ENCODE measurements at regions not wholly inside any gene's neighbourhood (a gene's known extent, or its start where the extent isn't known, plus 50 kb on each side); places are given as distances from the start of the nearest gene placed in this dataset.

DNA sequence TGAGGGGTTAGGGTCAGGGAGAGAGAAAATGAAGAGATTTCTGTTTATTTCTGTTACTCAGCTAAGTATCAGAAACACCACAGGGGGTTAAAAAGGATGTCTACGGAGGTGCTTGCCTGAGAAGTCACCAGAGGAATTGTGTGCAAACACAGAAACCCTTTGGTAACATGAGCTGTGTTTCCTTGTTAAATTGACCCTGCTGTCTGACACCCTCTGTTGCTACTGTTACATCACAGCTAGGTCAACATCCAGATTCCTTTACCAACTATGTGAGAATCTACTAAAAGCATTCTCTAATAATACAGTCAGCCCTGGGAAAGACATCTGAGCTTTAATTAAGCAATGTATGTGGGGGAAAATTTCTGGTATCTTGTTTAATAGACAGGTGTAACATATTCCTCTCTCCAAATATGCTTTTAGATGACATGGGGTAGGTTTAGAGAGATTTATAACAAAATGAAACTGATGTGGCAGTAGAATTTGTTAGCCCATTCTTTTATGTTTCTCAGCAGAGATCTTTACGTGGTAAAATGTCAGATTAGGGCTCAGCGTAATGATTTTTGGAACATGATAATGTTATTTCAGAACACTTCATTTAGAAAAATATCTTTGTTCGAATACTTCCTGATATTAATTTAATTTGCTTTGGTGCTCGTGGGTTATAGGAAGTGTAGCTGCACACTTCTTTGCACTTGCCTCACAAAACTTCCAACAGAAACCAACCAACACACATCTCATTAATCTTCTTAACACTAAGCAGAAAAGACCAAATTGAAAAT is 168.0 kb upstream of the AHR start:
- no peak for DNase-seq (ENCODE audit: low spot score)

GRCh38 chr7:17131060-17131345 is 167.4 kb upstream of the AHR start:
- DNase-seq (ENCODE audit: low spot score) = no peak

- DNase-seq (ENCODE audit: low spot score) = no peak
Observed at GRCh38 chr7:17131983-17132655, 166.3 kb upstream of the AHR start.

DNA sequence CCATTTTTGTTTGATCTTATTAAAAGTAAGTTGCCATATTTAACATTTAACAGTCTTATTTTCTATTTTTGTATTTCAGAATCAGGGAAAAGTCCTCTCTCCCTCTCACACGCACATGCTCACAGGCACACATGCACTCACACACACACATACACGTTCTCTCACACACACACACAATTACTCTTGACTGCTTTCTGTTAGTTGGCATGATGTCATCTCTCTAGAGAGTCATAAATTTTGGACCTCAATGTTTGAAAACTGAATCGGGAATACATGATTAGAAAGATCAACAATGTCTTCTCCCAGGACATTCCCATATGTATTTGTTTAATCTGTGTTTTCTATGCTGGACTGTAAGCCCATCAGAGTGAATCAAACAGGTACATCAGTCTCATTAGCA is 165.7 kb upstream of the AHR start:
- DNase-seq (ENCODE audit: low spot score) = no peak

- DNase-seq (ENCODE audit: low spot score) = no peak
Observed at GRCh38 chr7:17133977-17134376, 164.5 kb upstream of the AHR start.

- no peak for DNase-seq (ENCODE audit: low spot score)
Observed at GRCh38 chr7:17134786-17135185, 163.7 kb upstream of the AHR start.

DNA sequence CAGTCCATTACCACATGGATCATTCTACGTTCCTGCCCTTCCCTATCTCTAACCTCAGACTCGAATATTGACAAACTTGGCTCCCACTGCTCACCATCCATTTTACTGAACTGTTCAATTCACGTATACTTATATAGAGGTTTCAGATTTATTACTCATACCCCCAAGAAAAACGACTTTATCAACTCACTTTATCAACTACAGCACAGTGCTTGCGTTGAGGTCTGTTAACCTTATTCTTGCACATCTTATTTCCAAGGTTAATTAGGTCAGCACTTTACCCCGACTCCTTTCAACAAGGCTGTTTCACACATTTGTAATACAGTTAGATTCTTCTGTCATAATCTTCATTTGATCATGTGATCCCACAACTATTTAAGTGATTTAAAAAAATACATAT is 162.3 kb upstream of the AHR start:
- DNase-seq (ENCODE audit: low spot score) = no peak

- peak; percentile 33 for DNase-seq (ENCODE audit: low spot score)
Observed at GRCh38 chr7:17139081-17139480, 159.4 kb upstream of the AHR start.

DNA sequence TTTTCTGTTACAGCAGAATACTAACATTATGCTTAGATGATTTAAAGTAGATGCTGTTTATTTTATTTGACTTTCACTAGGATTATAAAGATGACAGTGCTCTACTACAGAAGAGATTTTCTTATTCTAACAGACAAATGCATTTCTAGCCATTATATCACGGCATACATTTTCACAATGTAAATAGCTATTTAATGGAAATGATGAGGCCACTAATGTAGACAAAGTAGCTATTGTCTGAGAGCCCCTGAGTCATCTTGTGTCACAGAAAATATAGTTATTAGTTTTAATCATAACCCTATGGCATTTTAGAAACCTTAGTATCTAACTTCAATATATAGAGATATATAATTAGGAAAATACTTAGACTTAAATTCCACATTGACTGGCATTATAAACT is 158.0 kb upstream of the AHR start:
- no peak for DNase-seq (ENCODE audit: low spot score)

DNA sequence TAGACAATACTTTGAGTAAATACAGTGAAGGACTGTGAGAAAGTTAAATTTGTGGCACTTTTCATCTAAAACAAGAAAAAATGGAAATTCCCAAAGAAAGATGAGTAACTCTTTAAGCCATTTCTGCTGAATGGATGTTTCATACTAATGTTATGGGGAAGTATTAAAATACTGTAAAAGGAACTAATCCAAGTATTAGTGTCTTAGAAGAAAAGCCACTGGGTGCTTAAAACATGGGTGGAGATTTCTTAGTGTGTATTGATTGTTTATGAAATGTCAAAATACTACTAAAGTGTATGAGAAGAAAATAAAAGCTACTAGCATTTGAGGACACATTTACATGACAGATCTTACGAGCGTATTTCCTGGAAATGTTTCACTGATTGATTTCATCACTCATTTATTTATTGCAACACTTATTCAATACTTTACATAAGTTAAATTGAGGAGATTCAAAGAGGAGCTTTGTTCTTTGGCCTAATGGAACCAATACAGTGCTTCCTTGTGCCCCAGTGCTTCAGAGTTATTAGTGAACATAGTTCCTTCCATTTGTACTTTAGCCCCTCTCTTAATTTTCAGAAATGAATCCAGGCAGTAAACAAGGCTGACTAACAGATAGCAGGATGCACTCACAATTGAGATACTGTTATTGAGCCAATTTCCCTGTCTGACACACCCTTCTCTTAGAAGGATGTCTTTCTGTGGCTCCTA is 155.5 kb upstream of the AHR start:
- no peak for DNase-seq (ENCODE audit: low spot score)

- peak; percentile 66 for DNase-seq (ENCODE audit: low spot score)
Observed at GRCh38 chr7:17144322-17144721, 154.1 kb upstream of the AHR start.

GRCh38 chr7:17146621-17147020 is 151.8 kb upstream of the AHR start:
- no peak for DNase-seq (ENCODE audit: low spot score)

DNA sequence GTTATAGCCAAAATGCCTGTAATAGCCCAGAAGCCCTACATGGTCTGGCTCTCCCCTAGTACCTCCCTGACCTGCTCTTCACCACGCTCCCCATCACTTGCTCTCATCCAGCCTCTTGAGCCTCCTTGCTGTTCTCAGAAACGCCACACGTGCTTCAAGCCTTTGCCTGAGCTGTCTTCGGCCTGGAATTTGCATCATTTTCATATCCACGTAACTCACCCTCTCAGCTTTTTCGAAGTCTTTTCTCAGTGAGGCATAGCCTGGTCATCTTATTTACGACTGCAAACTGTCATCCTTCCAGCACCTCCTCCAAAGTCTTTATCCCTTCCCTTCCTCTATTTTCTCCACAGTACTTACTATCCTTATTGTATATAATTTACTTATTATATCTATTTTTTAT is 151.0 kb upstream of the AHR start:
- no peak for DNase-seq (ENCODE audit: low spot score)

DNA sequence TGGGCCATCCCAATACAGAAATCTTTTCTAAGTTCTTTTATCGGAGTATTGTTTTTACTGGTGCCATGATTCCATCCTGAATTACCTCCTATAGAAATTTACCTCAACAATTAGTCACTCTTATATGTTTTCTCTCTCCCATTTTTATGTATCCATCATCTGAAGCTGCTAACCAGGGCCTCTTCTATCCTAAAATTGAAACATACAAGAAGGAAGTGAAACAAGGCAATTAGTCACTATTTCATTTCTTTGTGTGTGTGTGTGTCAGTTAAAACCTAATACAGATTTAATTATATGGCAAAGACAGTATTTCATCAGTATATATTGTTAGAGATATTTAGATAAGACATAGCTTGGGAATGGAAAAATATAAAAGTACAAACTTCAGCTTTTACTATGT is 148.4 kb upstream of the AHR start:
- no peak for DNase-seq (ENCODE audit: low spot score)

GRCh38 chr7:17152721-17153120 is 145.7 kb upstream of the AHR start:
- no peak for DNase-seq (ENCODE audit: low spot score)

- DNase-seq (ENCODE audit: low spot score) = no peak
Observed at GRCh38 chr7:17153536-17153935, 144.9 kb upstream of the AHR start.

DNA sequence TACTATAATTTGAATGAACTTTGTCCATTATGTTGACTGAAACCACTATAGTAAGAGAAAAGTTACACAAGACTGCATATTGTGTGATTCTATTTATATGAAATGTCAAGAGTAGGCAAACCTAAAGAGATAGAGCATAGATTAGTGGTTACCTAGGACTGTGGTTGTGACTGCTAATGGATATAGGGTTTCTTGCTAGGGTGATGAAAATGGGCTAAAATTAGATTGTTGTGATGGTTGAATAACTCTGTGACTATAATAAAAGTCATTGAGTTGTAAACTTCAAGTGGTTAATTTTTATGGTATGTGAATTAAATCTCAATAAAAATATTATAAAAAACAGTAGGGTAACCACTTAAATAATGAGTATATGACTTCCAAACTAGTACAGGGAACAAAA is 142.9 kb upstream of the AHR start:
- no peak for DNase-seq (ENCODE audit: low spot score)

GRCh38 chr7:17158261-17158660 is 140.2 kb upstream of the AHR start:
- no peak for DNase-seq (ENCODE audit: low spot score)

DNA sequence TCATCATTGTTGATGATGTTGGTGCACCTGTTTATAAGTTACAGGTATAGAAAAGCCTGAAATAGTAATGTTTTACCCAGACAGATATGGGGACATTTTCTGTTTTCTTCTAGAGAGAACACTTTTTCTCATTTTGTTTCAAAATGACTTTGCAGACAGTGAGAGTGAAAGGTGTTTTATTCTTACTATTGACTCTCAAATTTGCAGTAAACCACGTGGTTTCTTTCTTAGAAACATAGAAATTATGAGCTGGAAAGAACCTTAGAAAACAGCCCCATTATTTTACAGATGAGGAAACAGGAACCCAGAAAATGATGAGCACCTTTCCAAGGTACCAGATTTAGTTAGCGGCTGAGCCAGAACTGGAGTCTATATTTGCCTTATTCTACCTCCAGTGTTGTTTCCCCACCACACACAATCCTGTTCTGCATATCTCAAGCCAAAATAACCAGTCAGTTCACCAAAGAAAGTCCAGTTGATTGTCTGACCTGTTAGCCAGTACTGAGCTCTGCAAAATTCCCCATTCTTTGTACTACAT is 138.9 kb upstream of the AHR start:
- no peak for DNase-seq (ENCODE audit: low spot score)

DNA sequence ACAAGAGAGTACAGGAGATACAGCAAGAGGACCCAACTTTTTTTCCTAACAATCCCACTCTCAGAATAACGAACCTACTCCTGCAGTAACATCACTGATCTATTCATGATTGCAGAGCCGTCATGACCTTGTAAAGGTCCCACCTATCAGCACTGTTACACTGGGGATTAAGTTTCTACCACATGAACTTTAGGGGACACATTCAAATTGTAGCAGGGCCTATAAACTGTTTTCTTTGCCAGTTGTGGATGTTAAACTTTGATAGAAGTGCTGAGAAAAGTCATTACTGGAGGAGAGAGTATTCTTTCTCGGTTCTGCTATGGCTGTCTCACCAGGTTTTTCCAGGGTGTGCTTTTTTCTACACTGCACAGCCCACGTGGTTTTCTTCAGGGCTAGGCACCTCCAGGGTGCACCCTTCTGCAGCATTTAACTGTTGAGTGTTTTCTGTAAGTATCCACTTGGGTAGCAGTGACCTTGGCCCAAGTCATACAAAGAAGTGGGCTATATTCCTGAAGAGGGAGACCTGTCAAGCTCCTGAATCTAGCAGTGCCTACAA is 131.6 kb upstream of the AHR start:
- DNase-seq (ENCODE audit: low spot score) = no peak

DNA sequence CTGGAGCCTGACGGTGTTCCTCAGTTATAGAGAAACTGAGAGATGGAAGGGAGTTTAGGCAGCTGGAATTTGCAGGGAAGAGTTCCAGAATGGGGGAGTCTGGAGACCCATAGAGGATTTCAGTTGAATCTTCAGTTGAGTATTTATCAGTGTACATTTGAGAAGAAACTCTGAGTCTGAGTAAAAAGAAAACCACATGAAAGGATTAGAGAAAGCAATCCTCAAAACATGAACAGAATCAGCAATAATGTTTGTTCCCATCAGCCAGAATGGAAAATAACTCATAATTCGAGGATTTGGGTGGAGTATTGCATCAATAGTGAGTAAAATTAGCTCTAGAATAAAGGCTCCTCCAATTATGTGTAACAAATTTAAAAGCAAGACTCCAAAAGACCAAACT is 130.0 kb upstream of the AHR start:
- DNase-seq (ENCODE audit: low spot score) = no peak

DNA sequence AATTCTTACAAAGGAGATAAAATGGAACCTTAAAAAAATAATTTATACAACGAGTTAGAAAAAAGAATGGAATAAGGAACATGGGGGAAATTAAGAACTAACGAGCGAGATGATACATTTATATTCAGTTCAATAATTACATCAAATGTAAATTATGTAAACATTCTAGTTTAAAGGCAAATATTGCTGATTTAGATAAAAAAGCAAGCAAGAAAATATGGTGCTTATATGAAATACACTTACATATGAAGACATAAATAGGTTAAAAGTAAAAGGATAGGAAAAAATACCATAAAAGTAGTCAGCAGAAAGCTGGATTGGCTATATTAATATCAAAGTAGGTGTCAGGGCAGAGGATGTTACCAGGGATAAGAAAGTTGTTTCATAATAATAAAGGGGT is 127.0 kb upstream of the AHR start:
- DNase-seq (ENCODE audit: low spot score) = no peak
